BE2C (cell line): ENCODE measurements at regions not wholly inside any gene's neighbourhood (a gene's known extent, or its start where the extent isn't known, plus 50 kb on each side); places are given as distances from the start of the nearest gene placed in this dataset.

Experiments
- DNase-seq: peaks from one replicate; pipeline ENCODE4 v3.0.0-alpha.2; 2020
- H3K27me3 ChIP-seq: fragments of 250-450 bp; sonication (Bioruptor Pico); 2 replicates; pipeline ENCODE4 v1.5.1; 2020; ENCODE audit warnings: mild to moderate bottlenecking
- H3K36me3 ChIP-seq: fragments of 250-450 bp; sonication (Bioruptor Pico); 2 replicates; pipeline ENCODE4 v1.5.1; 2020; ENCODE audit warnings: mild to moderate bottlenecking
- H3K4me1 ChIP-seq: fragments of 250-450 bp; sonication (Bioruptor Pico); 2 replicates; pipeline ENCODE4 v1.5.1; 2020
- H3K4me3 ChIP-seq: 2 replicates; pipeline ENCODE4 v1.5.1; 2011; ENCODE audit warnings: low read depth, low read length
- H3K9me3 ChIP-seq: fragments of 250-450 bp; sonication (Bioruptor Pico); 2 replicates; pipeline ENCODE4 v1.5.1; 2020
- CTCF ChIP-seq: IDR thresholded peaks from 2 replicates; pipeline ENCODE4 v1.5.1; 2012; ENCODE audit warnings: mild to moderate bottlenecking, low read depth, low read length

- no peaks in the 10 kb centered on the region for H3K9me3 ChIP-seq
- H3K4me3 ChIP-seq = no peak overlapping the region
- no peaks in the 10 kb centered on the region for H3K4me1 ChIP-seq
- TF ChIP-seq CTCF = no peak
- no peaks in the 10 kb centered on the region for H3K27me3 ChIP-seq
- no peaks in the 10 kb centered on the region for H3K36me3 ChIP-seq
- DNase-seq = no peak
Measured at GRCh38 chr6:170205534-170206316, 85.2 kb downstream of the DLL1 start.

DNA sequence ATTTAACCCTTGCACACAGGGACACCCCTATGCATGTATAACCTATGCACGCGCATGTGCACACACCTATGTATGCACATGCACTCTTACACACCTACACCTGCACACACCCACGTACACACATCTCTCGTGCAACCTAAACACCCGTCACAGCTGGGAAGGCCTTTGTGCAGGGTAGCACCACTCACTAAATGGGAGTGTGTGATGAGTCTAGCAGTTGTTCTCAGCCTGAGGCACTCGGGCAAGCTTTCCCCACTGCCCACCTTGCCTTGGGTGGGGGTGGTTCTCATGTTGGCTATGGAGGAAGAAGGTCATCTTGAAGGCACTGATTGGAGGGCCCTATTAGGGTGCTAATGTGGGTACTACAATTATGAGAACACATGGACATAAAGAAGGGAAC is 85.8 kb downstream of the DLL1 start:
- TF ChIP-seq CTCF = no peak
- DNase-seq = no peak
- Histone ChIP-seq H3K4me3 (no peak overlapping the region), H3K36me3 (no peaks in the 10 kb centered on the region), H3K27me3 (no peaks in the 10 kb centered on the region), H3K9me3 (no peaks in the 10 kb centered on the region), H3K4me1 (no peaks in the 10 kb centered on the region)

DNA sequence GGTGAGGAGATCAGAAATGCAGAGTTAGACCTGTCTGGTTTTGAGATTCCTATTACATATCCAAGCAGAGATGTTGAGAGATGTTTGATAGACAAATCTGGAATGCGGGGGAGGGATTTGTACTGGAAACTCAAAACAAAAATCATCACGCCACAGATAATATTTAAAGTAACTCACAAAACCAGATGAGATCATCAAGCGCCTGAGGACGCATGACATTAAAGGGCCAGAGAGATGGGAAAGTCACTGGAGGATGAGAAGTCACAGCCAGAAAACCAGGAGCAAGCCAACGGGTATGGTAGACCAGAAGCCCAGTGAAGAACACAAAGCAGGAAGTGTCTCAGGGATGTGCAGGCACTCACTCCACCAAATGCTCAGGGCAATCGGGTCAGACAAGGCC is 87.7 kb downstream of the DLL1 start:
- Histone ChIP-seq H3K4me1 (no peaks in the 10 kb centered on the region), H3K36me3 (no peaks in the 10 kb centered on the region), H3K27me3 (no peaks in the 10 kb centered on the region), H3K9me3 (no peaks in the 10 kb centered on the region), H3K4me3 (no peak overlapping the region)
- DNase-seq = no peak
- no peak for TF ChIP-seq CTCF

GRCh38 chr6:170202416-170203135 is 88.3 kb downstream of the DLL1 start:
- Histone ChIP-seq H3K4me3 (no peak overlapping the region), H3K4me1 (no peaks in the 10 kb centered on the region), H3K9me3 (no peaks in the 10 kb centered on the region), H3K36me3 (no peaks in the 10 kb centered on the region), H3K27me3 (no peaks in the 10 kb centered on the region)
- TF ChIP-seq CTCF = no peak
- no peak for DNase-seq

DNA sequence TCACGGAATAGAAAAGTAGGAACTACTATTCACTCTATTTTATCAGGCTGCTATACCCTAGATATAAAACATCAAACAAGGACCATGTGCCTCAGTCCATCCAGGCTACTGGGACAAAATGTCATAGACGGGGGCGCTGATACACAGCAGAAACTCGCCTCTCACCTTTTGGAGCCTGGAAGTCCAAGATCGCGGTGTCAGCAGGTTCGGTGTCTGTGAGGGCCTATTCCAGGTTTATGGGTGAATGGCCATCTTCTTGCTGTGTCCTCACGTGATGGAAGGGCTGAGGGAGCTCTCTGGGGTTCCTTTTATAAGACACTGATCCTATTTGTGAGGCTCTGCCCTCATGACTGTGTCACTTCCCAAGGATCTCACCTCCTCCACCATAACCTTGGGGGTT is 89.5 kb downstream of the DLL1 start:
- H3K36me3 ChIP-seq = no peaks in the 10 kb centered on the region
- no peaks in the 10 kb centered on the region for H3K4me1 ChIP-seq
- H3K4me3 ChIP-seq = no peak overlapping the region
- TF ChIP-seq CTCF = no peak
- no peak for DNase-seq
- H3K27me3 ChIP-seq = peaks cover 3% of the 10 kb centered on the region; the same call in 1 of the 2 replicates
- H3K9me3 ChIP-seq = no peaks in the 10 kb centered on the region

DNA sequence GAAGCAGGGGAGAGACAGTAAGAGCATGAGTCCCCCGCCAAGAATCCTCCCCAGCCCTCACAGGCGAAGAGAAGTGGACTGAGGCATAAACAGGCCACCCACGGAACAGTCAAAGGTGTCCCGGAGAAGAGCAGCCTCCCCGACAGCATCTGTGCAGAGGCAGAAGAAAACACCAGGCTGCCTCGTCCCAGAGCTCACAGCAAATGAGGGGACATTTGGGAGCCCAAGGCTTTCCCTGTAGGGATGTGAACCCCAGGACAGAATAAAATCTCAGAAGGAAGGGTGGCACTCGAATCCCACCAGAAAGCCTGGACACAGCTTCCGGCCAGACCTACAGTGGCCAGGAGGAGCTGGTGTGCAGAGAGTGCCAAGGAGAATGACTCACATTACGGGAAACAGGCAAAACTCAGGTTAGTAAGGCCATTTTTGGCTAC is 90.4 kb downstream of the DLL1 start:
- no peaks in the 10 kb centered on the region for H3K9me3 ChIP-seq
- no peaks in the 10 kb centered on the region for H3K36me3 ChIP-seq
- TF ChIP-seq CTCF = no peak
- H3K4me1 ChIP-seq = no peaks in the 10 kb centered on the region
- no peak overlapping the region for H3K4me3 ChIP-seq
- DNase-seq = no peak
- peaks cover 3% of the 10 kb centered on the region; the same call in 1 of the 2 replicates for H3K27me3 ChIP-seq
